Breast epithelium (tissue), 4 donors: ENCODE measurements at regions not wholly inside any gene's neighbourhood (a gene's known extent, or its start where the extent isn't known, plus 50 kb on each side); places are given as distances from the start of the nearest gene placed in this dataset.

Source experiments
- DNase-seq, 2 donors: peaks; one replicate each; pipeline ENCODE4 v3.0.0-alpha.2; 2019; ENCODE audit warnings: low spot score in 2 of 2
- H3K27ac ChIP-seq, 2 donors: fragments of 200-600 bp; sonication (generic) in 1 of 2; one replicate each; pipeline ENCODE4 v1.5.1; 2016 to 2019; ENCODE audit warnings: mild to moderate bottlenecking in 1 of 2
- H3K27me3 ChIP-seq, 2 donors: fragments of 200-600 bp; sonication (generic) in 1 of 2; one replicate each; pipeline versions ENCODE4 v1.5.1 to v1.6.0; 2017 to 2019; ENCODE audit warnings: control low read depth in 1 of 2, mild to moderate bottlenecking in 1 of 2
- H3K36me3 ChIP-seq: fragments of 200-600 bp; one replicate; pipeline ENCODE4 v1.5.1; 2019
- H3K4me1 ChIP-seq, 2 donors: fragments of 200-600 bp; sonication (generic); one replicate each; pipeline ENCODE4 v1.5.1; 2016 to 2019; ENCODE audit warnings: control low read depth in 1 of 2
- H3K4me3 ChIP-seq, 3 donors: fragments of 200-600 bp; sonication (generic); 1 replicate in 2 of 3; 2 replicates in 1 of 3; pipeline ENCODE4 v1.5.1; 2016 to 2019; ENCODE audit warnings: mild to moderate bottlenecking in 3 of 3, moderate library complexity in 2 of 3
- H3K9me3 ChIP-seq, 2 donors: fragments of 200-600 bp; sonication (generic) in 1 of 2; one replicate each; pipeline ENCODE4 v1.5.1; 2016 to 2019; ENCODE audit warnings: control low read depth in 1 of 2
- CTCF ChIP-seq, 3 donors: fragments of 450-650 bp; IDR thresholded peaks; one replicate each; pipeline ENCODE4 v1.5.1; 2016 to 2017; ENCODE audit warnings: antibody characterized with exemption in 3 of 3, mild to moderate bottlenecking in 3 of 3, moderate library complexity in 3 of 3
- POLR2A ChIP-seq: fragments of 450-650 bp; IDR thresholded peaks from one replicate; pipeline ENCODE4 v1.6.1; 2016; ENCODE audit warnings: antibody characterized with exemption, mild to moderate bottlenecking, moderate library complexity
- POLR2AphosphoS5 ChIP-seq, 3 donors: sonication (generic); formaldehyde crosslinking; IDR thresholded peaks; one replicate each; pipeline ENCODE4 v1.6.1; 2017; ENCODE audit warnings: antibody characterized with exemption in 3 of 3
- intact Hi-C: fragments of 100-400 bp; cut with DNase I; formaldehyde crosslinking; loops from one replicate; pipeline ENCODE4 v1.15.1; 2023; ENCODE audit warnings: low total_unique reads

- Histone ChIP-seq H3K4me3 (no peak overlapping the region), H3K36me3 (no peaks in the 10 kb centered on the region), H3K4me1 (no peaks in the 10 kb centered on the region), H3K27ac (no peak overlapping the region), H3K27me3 (no peaks in the 10 kb centered on the region), H3K9me3 (no peaks in the 10 kb centered on the region)
- TF ChIP-seq POLR2AphosphoS5 (IDR thresholded peaks at IDR 0.05) (no peak), CTCF (IDR thresholded peaks at IDR 0.05) (no peak), POLR2A (no peak)
- intact Hi-C loops = no loop called here
- no peak for DNase-seq
Measured at GRCh38 chr3:82201316-82201715, 439.9 kb upstream of the GBE1 start.

DNA sequence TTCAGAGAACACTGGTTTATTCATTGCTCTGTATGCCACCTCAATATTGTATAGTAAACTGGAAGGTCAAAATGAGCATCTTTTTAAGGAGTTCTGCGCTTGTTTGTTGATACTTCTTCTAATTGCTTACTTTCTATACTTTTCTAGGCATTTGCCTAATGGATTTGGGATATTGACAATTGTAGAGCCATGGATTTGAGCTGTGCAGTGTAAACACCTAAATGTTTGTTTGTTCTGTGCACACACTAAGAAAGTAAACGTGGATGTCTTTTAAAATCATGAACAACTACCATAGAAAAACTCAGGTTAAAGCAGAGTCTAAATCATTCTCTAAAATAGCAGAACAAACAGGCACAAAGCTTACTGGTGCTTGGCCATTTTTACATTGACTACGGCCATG lies 436.6 kb upstream of the GBE1 start:
- intact Hi-C loops = no loop called here
- no peak for DNase-seq
- Histone ChIP-seq H3K27me3 (no peaks in the 10 kb centered on the region), H3K27ac (no peak overlapping the region), H3K36me3 (no peaks in the 10 kb centered on the region), H3K4me1 (no peaks in the 10 kb centered on the region), H3K9me3 (no peaks in the 10 kb centered on the region), H3K4me3 (no peak overlapping the region)
- TF ChIP-seq POLR2AphosphoS5 (IDR thresholded peaks at IDR 0.05) (no peak), POLR2A (no peak), CTCF (IDR thresholded peaks at IDR 0.05) (no peak)

DNA sequence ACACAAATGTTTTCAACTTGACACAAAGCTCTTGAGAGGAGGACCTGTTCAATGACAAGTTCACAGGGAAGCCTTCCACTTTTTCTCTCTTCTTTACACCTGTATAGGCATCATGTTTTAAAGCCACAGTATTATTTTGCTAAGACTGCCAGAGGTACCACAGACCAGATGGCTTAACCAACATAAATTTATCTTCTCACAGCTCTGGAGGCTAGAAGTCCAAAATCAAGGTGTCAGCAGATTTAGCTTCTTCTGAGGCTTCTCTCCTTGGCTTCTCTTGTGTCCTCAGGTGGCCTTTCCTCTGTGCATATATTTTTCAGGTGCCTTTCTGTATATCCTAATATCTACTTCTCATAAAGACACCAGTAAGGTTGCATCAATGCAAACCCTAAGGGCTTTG lies 435.2 kb upstream of the GBE1 start:
- no peak for TF ChIP-seq POLR2AphosphoS5 (IDR thresholded peaks at IDR 0.05)
- TF ChIP-seq POLR2A = no peak
- no peak for TF ChIP-seq CTCF (IDR thresholded peaks at IDR 0.05)
- no peaks in the 10 kb centered on the region for H3K27me3 ChIP-seq
- intact Hi-C loops = no loop called here

GRCh38 chr3:82194870-82195269 lies 433.4 kb upstream of the GBE1 start:
- H3K27me3 ChIP-seq = no peaks in the 10 kb centered on the region
- intact Hi-C loops = no loop called here
- no peak overlapping the region for H3K27ac ChIP-seq
- TF ChIP-seq CTCF (IDR thresholded peaks at IDR 0.05) (no peak), POLR2A (no peak), POLR2AphosphoS5 (IDR thresholded peaks at IDR 0.05) (no peak)
- no peak for DNase-seq
- H3K36me3 ChIP-seq = no peaks in the 10 kb centered on the region
- no peak overlapping the region for H3K4me3 ChIP-seq
- no peaks in the 10 kb centered on the region for H3K4me1 ChIP-seq
- H3K9me3 ChIP-seq = no peaks in the 10 kb centered on the region

More for the DNA sequence above, 435.2 kb upstream of the GBE1 start:
- no peak overlapping the region for H3K27ac ChIP-seq
- DNase-seq = no peak
- no peak overlapping the region for H3K4me3 ChIP-seq
- H3K9me3 ChIP-seq = no peaks in the 10 kb centered on the region
- H3K36me3 ChIP-seq = no peaks in the 10 kb centered on the region
- H3K4me1 ChIP-seq = no peaks in the 10 kb centered on the region

DNA sequence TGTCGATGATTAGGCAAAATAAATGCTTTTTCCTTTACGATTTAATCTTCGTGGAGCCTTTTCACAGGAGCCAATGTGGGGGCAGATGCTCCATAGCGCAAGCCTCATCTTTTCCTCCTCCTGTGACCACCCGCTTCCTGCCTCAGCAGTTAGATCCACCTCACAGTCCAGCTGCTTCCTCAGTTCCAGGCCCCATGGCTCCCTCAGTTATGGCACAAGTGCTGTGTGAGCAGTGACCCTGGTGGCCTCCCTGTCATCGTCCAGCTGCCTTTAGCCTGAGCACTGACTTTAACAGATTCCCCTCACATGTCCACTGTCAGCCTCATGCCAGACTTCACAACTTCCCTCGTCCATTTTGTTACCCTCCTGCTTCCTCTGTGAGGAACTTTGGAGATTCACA lies 424.6 kb upstream of the GBE1 start:
- TF ChIP-seq POLR2AphosphoS5 (IDR thresholded peaks at IDR 0.05) (no peak), CTCF (IDR thresholded peaks at IDR 0.05) (no peak), POLR2A (no peak)
- intact Hi-C loops = no loop called here
- H3K27me3 ChIP-seq = no peaks in the 10 kb centered on the region
- H3K27ac ChIP-seq = no peak overlapping the region
- H3K4me3 ChIP-seq = no peak overlapping the region
- H3K36me3 ChIP-seq = no peaks in the 10 kb centered on the region
- H3K4me1 ChIP-seq = no peaks in the 10 kb centered on the region
- no peaks in the 10 kb centered on the region for H3K9me3 ChIP-seq
- DNase-seq = no peak
